ENCODE measurements at regions not wholly inside any gene's neighbourhood (a gene's known extent, or its start where the extent isn't known, plus 50 kb on each side); places are given as distances from the start of the nearest gene placed in this dataset.

GRCh38 chr13:21831654-21832324 lies 160.9 kb downstream of the FGF9 start:
- TF ChIP-seq CTCF (IDR thresholded peaks at IDR 0.05) (no peak), POLR2A (IDR thresholded peaks at IDR 0.05) (no peak), POLR2AphosphoS5 (IDR thresholded peaks at IDR 0.05) (no peak)
